ENCODE measurements at regions not wholly inside any gene's neighbourhood (a gene's known extent, or its start where the extent isn't known, plus 50 kb on each side); places are given as distances from the start of the nearest gene placed in this dataset.

DNA sequence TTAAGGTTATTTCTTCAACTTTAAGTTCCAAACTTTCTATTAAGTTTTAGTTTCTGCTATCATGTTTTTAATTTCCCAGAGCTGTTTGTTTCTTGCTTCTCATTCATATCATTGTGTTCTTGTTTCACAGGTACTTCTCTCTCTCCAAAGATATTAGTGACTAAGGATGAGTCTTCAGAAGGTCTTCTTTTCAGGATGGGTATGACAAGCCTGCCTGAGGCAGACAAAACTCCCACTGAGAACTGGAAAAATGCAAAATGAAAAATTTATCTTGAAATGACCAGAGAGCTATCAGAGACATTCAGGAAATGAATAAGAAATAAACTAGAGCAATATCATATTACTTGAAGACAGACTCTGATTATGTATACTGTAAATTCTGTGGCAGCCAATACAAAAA is 110.8 kb upstream of the EGFR start:
- DNase-seq (ENCODE audit: low read depth, low spot score), result no peak
- TF ChIP-seq, protein P1, sequence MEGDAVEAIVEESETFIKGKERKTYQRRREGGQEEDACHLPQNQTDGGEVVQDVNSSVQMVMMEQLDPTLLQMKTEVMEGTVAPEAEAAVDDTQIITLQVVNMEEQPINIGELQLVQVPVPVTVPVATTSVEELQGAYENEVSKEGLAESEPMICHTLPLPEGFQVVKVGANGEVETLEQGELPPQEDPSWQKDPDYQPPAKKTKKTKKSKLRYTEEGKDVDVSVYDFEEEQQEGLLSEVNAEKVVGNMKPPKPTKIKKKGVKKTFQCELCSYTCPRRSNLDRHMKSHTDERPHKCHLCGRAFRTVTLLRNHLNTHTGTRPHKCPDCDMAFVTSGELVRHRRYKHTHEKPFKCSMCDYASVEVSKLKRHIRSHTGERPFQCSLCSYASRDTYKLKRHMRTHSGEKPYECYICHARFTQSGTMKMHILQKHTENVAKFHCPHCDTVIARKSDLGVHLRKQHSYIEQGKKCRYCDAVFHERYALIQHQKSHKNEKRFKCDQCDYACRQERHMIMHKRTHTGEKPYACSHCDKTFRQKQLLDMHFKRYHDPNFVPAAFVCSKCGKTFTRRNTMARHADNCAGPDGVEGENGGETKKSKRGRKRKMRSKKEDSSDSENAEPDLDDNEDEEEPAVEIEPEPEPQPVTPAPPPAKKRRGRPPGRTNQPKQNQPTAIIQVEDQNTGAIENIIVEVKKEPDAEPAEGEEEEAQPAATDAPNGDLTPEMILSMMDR (IDR thresholded peaks at IDR 0.05; ENCODE audit: insufficient read depth, low read length, missing control alignments), result no peak
- CTCF ChIA-PET, result interaction anchor here (0.8 kb wide), 1 partner anchor 285 kb away, joined by 3 read pairs; no protein-coding TSS in a partner anchor
- no peak overlapping the region for H3K4me3 ChIP-seq (ENCODE audit: low read depth, low read length)
- POLR2A ChIA-PET, result no interaction called here

DNA sequence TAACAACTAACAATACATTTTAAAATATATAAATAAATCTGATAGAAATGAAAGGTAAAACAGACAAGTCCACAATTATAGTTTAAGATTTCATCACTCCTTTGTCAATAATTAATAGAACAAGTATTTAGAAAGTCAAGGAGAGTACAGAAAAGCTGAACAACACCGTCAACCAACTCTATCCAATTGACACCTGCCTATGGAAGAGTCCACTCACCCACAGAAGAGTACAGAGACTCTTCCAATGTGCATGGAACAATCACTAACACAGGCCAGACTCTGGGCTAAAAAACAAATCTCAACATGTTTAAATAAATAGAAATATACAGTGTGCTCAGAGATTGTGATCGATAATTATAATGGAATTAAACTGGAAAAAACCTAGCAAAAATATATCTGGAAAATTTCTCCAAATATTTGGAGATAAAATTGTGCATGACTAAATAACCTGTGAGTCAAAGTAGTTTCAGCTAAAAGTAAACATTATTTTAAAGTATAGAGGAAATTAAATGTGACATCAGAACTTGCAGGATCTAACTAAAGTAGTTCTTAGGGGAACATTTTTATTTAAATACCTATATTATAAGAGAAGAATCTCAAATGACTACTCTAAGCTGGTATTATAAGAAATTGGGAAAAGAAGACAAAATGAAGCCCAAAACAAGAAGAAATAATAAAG is 109.9 kb upstream of the EGFR start:
- ChIA-PET POLR2A (no interaction called here), CTCF (no interaction called here)
- no peak for DNase-seq (ENCODE audit: low read depth, low spot score)
- TF ChIP-seq, protein P1 (IDR thresholded peaks at IDR 0.05; ENCODE audit: insufficient read depth, low read length, missing control alignments), result no peak
- no peak overlapping the region for H3K4me3 ChIP-seq (ENCODE audit: low read depth, low read length)

DNA sequence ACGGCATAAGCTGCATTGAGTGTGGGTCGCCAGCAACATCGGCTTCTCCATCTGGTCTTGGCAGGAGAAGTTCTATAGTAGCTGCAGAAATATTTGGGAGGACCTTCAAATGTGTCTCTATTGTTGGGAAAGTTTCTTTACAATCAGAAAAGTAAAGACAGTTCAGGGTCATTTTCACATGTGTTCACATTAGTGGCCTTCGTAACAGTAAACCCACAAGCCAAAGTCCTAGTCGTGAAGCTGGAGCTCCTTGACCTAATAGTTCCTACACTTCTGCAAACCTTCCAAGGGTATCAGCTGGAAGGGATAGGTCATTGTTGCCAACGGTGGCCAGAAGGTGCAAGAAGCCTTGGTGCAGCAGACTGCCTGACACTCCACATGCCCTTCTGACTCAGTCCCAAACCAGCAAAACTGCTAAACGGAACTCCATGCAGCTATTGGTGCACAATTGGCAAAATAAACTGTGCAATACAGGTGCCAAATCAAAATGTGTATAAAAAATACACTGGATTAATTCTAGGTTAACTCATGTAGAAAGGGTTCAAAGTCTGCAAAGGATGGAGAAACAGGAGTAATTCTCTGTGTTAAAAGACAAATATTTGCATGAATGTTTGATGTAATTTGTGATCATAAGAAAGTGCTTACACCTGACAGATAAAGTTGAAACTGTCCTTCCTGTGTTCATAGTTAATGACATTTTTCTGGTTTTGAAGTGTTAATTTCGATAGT is 102.8 kb upstream of the EGFR start:
- POLR2A ChIA-PET, result no interaction called here

DNA sequence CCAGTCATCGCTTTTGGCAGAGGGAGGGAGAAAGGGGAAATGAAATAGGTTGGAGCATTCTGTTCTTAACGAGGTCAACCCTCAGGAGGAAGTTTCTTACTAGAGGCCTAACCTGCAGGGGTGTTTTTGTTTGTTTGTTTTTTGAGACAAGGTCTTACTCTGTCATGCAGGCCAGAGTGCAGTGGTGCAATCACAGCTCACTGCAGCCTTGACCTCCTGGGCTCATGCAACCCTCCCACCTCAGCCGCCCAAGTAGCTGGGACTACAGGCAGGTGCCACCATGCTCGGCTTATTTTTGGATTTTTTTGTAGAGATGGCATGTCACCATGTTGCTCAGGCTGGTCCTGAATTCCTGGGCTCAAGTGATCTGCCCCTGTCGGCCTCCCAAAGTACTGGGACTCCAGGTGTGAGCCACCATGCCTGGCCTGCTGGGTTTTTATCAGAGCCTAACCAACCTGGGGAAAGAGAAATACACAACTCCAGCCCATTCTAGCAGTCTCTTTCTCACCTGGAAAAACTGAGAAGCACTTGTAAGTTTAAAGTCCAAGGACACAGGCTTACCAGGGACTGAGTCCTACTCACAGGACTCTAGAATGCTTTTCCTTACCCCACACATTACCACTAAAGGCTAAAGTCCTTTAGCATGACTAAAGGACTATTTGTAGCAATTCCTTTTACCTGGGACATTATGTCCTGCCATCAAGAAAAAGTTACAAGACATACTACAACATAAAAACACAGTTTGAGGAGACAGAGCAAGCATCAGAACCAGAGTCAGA is 101.0 kb upstream of the EGFR start:
- H3K4me3 ChIP-seq (ENCODE audit: low read depth, low read length), result no peak overlapping the region
- DNase-seq (ENCODE audit: low read depth, low spot score), result no peak
- TF ChIP-seq, protein P1 (IDR thresholded peaks at IDR 0.05; ENCODE audit: insufficient read depth, low read length, missing control alignments), result no peak
- ChIA-PET POLR2A (no interaction called here), CTCF (no interaction called here)

More for the DNA sequence above, 102.8 kb upstream of the EGFR start:
- CTCF ChIA-PET, result interaction anchor here (1.4 kb wide), 1 partner anchor 142 kb away, joined by 3 read pairs; no protein-coding TSS in a partner anchor
- no peak overlapping the region for H3K4me3 ChIP-seq (ENCODE audit: low read depth, low read length)
- DNase-seq (ENCODE audit: low read depth, low spot score), result no peak
- TF ChIP-seq, protein P1 (IDR thresholded peaks at IDR 0.05; ENCODE audit: insufficient read depth, low read length, missing control alignments), result no peak

DNA sequence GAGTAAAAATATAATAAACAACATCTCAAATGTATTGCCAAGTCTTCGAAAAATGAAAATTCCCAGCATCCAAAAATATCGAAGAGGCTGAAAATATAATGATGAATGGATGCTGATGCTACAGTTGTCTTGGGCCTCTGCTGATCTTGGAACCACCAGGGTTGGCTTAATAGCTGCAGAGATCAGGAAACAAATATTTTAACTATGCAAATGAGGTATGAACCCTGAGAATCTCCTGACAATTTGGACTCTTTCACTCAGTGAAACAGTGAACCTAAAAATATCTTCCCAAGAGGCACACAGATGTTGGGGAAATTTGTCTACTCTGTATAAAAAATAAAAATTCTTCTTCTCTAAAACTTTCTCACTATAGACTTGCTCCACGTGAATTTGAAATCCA is 97.7 kb upstream of the EGFR start:
- POLR2A ChIA-PET, result no interaction called here
- no peak overlapping the region for H3K4me3 ChIP-seq (ENCODE audit: low read depth, low read length)
- TF ChIP-seq, protein P1 (IDR thresholded peaks at IDR 0.05; ENCODE audit: insufficient read depth, low read length, missing control alignments), result no peak
- CTCF ChIA-PET, result no interaction called here
- DNase-seq (ENCODE audit: low read depth, low spot score), result no peak

DNA sequence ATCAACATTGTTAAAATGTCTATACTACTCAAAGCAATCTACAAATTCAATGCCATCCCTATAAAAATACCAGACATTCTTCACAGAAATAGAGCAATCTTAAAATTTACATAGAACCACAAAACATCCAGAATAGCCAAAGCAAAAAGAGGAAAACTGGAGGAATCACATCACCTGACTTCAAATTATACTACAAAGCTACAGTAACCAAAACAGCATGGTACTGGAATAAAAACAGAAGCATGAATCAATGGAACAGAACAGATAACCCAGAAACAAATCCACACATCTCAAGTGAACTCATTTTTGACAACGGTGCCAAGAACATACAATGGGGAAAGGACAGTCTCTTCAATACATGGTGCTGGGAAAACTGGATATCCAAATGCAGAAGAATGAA is 87.3 kb upstream of the EGFR start:
- no peak overlapping the region for H3K4me3 ChIP-seq (ENCODE audit: low read depth, low read length)
- TF ChIP-seq, protein P1 (IDR thresholded peaks at IDR 0.05; ENCODE audit: insufficient read depth, low read length, missing control alignments), result no peak
- no peak for DNase-seq (ENCODE audit: low read depth, low spot score)
- ChIA-PET POLR2A (no interaction called here), CTCF (no interaction called here)

All from AG04449 (cell line).